LNCAP (cell line): ENCODE measurements at regions not wholly inside any gene's neighbourhood (a gene's known extent, or its start where the extent isn't known, plus 50 kb on each side); places are given as distances from the start of the nearest gene placed in this dataset.

Source experiments
- CTCF ChIP-seq: fragments of 450-650 bp; IDR thresholded peaks from 2 replicates; pipeline ENCODE4 v1.5.1; 2017; ENCODE audit warnings: mild to moderate bottlenecking

- TF ChIP-seq CTCF, result no peak
Observed at GRCh38 chr2:56684327-56684726, 500.5 kb downstream of the CCDC85A start.

- TF ChIP-seq CTCF, result no peak
Observed at GRCh38 chr2:56685205-56685604, 501.4 kb downstream of the CCDC85A start.

GRCh38 chr2:56687169-56687568 lies 503.4 kb downstream of the CCDC85A start:
- no peak for TF ChIP-seq CTCF

GRCh38 chr2:56688661-56689060 lies 504.9 kb downstream of the CCDC85A start:
- TF ChIP-seq CTCF, result no peak

GRCh38 chr2:56693501-56693900 lies 509.7 kb downstream of the CCDC85A start:
- TF ChIP-seq CTCF, result no peak

- no peak for TF ChIP-seq CTCF
Observed at GRCh38 chr2:56703001-56703400, 519.2 kb downstream of the CCDC85A start.

- TF ChIP-seq CTCF, result no peak
Observed at GRCh38 chr2:56705713-56706112, 521.9 kb downstream of the CCDC85A start.

GRCh38 chr2:56707218-56707617 lies 523.4 kb downstream of the CCDC85A start:
- TF ChIP-seq CTCF, result no peak
